Muscle of leg (tissue), 3 donors: ENCODE measurements at regions not wholly inside any gene's neighbourhood (a gene's known extent, or its start where the extent isn't known, plus 50 kb on each side); places are given as distances from the start of the nearest gene placed in this dataset.

ENCODE experiments used
- DNase-seq: peaks from one replicate; pipeline ENCODE4 v3.0.0; 2013
- H3K27ac ChIP-seq: one replicate; pipeline ENCODE4 v1.5.1; 2013; ENCODE audit warnings: mild to moderate bottlenecking, low read length, control low read depth
- H3K27me3 ChIP-seq: one replicate; pipeline ENCODE4 v1.6.1; 2013; ENCODE audit warnings: low read length; ENCODE audit not compliant: control insufficient read depth, insufficient read depth
- H3K36me3 ChIP-seq: one replicate; pipeline ENCODE4 v1.6.1; 2013; ENCODE audit warnings: low read length; ENCODE audit not compliant: control insufficient read depth, insufficient read depth
- H3K4me1 ChIP-seq: one replicate; pipeline ENCODE4 v1.6.1; 2013; ENCODE audit warnings: low read length; ENCODE audit not compliant: control insufficient read depth, insufficient read depth
- H3K4me3 ChIP-seq: one replicate; pipeline ENCODE4 v1.5.1; 2013; ENCODE audit warnings: low read length, control low read depth
- H3K9me3 ChIP-seq: replicated peaks from 2 replicates; pipeline ENCODE4 v1.6.1; 2013; ENCODE audit warnings: low read depth, low read length; ENCODE audit not compliant: control insufficient read depth
- WGBS: methylation state at CpG from one replicate; pipeline ENCODE4 v1.1.5; 2013; ENCODE audit warnings: missing lambda C conversion rate; ENCODE audit not compliant: insufficient coverage; 5-methylcytosine and 5-hydroxymethylcytosine counted together

DNA sequence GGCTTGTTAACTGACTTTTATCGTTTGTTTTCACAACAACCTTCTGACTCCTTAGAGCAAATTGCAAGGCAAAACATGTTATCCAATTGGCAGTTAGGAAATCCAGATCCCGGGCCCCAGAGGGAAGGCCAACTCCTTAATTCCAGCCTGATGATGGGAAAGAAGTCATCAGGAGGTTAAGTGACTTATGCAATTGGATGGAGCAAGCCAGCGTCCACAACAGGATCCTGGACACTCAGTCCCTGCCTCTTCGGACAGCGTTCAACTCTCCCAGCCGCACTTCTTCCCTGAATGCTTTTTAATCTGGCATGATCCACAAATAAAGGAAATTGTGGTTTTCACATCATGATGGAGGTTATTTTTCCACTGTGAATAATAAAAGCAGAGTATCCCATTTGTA, 310.1 kb downstream of the RAB28 start:
- peak; percentile 97 for DNase-seq
- no CpG with 5 or more reads among the region's 6 CpGs for WGBS
- H3K4me1 ChIP-seq = no peaks in the 10 kb centered on the region
- H3K36me3 ChIP-seq = no peaks in the 10 kb centered on the region
- H3K27ac ChIP-seq = peak overlapping the region; percentile 16
- H3K27me3 ChIP-seq = no peaks in the 10 kb centered on the region
- no peaks in the 10 kb centered on the region for H3K9me3 ChIP-seq
- no peak overlapping the region for H3K4me3 ChIP-seq

DNA sequence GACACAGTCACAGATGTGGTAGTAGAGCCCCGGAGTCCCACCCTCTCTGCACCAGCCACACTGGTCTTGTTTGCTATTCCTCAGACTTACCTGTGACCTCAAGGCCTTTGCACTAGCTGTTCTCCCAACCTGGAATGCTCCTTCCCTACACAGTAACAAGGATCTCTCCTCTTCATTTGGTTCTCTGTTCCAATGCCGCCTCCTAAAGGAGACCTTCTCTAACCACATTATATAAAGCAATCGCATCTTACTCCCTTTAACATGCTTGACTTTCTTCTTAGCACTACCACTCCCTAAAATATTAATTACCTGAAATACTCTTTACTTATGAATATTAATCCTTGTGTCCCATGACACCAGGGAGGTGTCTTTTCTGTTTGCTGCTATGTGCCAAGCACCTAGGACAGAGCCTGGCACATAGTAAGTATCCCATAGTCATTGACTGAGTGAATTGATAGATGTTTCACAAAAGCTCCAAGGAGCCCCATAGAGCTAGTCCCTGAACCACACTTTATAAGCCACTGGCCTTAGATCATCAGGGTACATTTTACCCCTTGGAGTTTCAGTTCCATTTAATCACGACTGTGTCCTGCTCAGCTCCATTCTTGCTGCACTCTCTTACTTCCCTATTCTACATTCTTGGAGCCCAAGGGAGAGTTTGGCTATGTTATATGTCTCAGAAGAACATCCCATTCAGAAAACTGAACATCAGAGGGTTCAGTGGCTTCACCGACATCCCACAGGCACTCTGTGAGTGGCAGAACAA, 312.7 kb downstream of the RAB28 start:
- H3K4me3 ChIP-seq = no peak overlapping the region
- H3K36me3 ChIP-seq = no peaks in the 10 kb centered on the region
- H3K27ac ChIP-seq = no peak overlapping the region
- WGBS = 100% methylated on average over 2 of the region's 5 CpGs
- no peaks in the 10 kb centered on the region for H3K27me3 ChIP-seq
- H3K4me1 ChIP-seq = no peaks in the 10 kb centered on the region
- no peaks in the 10 kb centered on the region for H3K9me3 ChIP-seq
- DNase-seq = no peak

DNA sequence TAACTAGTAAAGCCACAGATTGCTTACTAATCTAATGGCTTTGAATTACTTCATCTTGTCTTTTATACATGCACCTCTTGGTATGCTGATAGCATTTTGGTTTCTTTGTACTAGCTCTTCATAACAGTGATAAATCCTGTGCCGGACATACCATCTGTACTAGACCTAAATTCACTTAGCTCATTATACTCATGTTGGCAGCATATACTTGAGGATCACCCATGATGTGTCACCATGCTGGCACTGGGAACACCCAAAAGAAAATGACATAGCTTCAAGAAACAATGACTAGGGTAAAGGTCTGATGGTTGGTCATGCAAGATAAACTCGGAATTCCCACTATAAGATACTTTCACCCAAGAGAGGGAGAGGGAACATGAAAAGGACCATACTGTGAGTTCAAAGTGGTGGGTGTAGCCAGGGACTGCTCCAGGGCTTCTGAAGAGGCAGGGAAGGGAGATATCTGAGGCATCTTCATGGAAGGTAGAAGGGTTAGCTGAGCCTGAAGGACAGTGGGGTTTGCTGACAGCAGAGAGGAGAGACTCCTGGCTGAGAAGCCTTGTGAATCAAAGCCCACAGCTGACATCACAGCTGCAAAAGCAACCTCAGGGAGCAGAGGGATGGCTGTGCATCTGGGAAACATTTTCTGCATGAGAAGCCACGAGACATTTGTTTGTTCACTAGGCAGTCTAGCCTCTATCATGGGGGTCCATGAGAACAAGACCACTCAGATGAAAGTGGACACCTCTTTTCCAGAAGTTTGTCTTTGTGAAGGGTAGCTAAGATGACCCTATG, 314.2 kb downstream of the RAB28 start:
- H3K27me3 ChIP-seq = no peaks in the 10 kb centered on the region
- peak; percentile 70 for DNase-seq
- no peaks in the 10 kb centered on the region for H3K4me1 ChIP-seq
- no peaks in the 10 kb centered on the region for H3K36me3 ChIP-seq
- no peak overlapping the region for H3K4me3 ChIP-seq
- H3K27ac ChIP-seq = no peak overlapping the region
- H3K9me3 ChIP-seq = no peaks in the 10 kb centered on the region
- 25% methylated on average over 1 of the region's 3 CpGs for WGBS

DNA sequence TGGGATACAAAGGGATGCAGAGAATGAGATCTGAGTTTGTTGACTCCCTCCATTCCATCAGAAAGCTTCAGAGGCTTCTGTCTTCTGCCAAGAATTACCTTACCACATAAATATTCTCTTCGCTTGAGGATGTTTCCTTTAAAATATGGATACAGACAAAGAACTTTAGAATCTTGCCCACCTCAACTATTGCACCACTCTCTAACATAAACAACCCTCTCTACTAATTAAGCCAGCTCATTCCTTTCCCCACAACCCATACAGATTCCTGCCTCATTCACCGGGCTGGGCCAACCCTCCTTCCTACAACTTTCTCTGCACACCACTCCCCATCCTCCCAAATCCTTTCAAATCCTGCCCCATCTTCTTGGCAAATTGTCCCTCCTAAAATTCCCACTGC, 315.8 kb downstream of the RAB28 start:
- no peaks in the 10 kb centered on the region for H3K27me3 ChIP-seq
- no peaks in the 10 kb centered on the region for H3K4me1 ChIP-seq
- no peaks in the 10 kb centered on the region for H3K36me3 ChIP-seq
- DNase-seq = no peak
- WGBS = 38% methylated on average over 1 of the region's 2 CpGs
- H3K4me3 ChIP-seq = no peak overlapping the region
- no peak overlapping the region for H3K27ac ChIP-seq
- no peaks in the 10 kb centered on the region for H3K9me3 ChIP-seq

DNA sequence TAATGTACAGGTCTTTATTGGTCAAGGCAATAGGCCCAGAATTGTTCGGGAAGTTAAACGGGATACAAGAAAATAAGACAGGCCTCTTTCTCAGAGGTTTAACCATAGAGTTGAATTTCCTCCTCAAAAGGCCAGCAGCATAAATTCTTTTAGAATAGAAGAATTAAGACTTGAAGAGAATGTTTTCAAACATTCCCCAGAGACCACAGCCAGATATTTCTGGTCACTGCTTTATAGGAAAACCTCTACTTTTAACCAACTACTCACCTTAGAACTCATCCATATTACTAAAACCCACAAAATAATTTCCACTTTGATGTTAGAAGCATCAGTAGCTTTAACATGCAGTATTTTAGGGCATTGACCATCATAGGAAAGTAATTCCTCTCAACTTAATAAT, 317.9 kb downstream of the RAB28 start:
- Histone ChIP-seq H3K27ac (no peak overlapping the region), H3K27me3 (no peaks in the 10 kb centered on the region), H3K36me3 (no peaks in the 10 kb centered on the region), H3K4me1 (no peaks in the 10 kb centered on the region), H3K4me3 (no peak overlapping the region), H3K9me3 (no peaks in the 10 kb centered on the region)
- no CpG with 5 or more reads among the region's 2 CpGs for WGBS
- no peak for DNase-seq

DNA sequence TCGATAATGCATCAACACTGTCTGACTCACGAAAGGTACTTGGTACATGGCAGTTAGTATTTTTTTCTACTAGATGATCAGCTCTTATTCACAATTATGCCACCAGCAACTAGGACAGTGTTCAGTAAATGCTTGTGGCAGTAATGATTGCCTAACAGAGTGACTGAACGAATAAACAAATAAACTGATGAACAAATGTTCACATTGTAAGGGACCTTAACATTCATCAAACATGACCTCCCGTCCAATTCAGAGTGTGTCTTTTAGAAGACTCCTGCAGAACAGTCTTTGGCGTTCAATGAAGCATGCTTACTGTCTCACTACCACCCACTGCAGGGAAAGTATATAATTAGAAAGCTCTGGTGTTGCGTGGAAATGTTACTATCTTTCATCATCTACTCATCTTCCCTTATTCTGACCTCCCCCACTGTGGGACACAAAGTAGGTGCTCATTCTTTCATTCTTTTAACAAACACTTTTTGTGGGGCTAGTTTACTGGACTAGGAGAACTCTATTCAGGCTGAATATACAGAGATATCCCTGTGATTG, 319.3 kb downstream of the RAB28 start:
- no peak for DNase-seq
- no peaks in the 10 kb centered on the region for H3K9me3 ChIP-seq
- H3K36me3 ChIP-seq = no peaks in the 10 kb centered on the region
- no peaks in the 10 kb centered on the region for H3K4me1 ChIP-seq
- no CpG with 5 or more reads among the region's 6 CpGs for WGBS
- no peak overlapping the region for H3K4me3 ChIP-seq
- H3K27me3 ChIP-seq = no peaks in the 10 kb centered on the region
- no peak overlapping the region for H3K27ac ChIP-seq

DNA sequence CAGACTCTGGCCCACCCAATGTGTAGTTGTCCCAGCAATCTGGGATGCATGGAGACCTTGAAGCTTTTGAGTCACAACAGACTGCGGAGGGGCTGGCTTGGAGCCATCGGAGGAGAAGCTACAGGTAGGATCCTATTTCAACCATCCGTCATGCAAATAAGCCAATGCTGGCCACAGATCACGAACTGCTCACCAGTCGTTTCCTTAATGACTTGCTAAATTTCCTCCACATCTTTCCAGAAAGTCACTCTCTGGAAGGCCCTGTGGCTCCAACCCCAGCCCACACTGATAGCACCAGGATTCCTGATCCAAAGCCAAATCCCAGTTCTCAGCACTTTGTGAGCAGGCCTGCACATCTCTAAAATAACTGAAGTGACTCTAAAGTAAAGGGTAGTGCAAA, 321.3 kb downstream of the RAB28 start:
- Histone ChIP-seq H3K36me3 (no peaks in the 10 kb centered on the region), H3K9me3 (no peaks in the 10 kb centered on the region), H3K27me3 (no peaks in the 10 kb centered on the region), H3K27ac (no peak overlapping the region), H3K4me3 (no peak overlapping the region), H3K4me1 (no peaks in the 10 kb centered on the region)
- no peak for DNase-seq
- 27% methylated on average over 5 of the region's 5 CpGs for WGBS

DNA sequence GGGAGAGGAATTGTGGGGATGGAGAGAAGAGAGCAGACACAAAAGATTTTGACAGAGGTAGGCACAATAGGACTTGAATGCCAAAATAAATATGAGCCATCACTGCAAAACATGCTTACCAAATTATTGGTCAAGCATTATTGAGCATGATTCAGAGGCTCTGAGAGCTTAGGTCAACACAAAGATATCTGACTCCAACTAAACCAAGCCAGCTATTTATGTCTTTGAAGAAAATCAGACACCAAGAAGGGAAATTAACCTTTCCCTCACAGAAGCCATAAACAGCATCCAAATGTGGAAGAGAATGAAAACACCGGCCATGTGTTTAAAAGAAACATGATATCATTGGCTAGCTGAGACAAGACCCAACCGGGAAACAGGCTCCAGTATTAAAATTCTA, 323.2 kb downstream of the RAB28 start:
- Histone ChIP-seq H3K4me3 (no peak overlapping the region), H3K27ac (no peak overlapping the region), H3K9me3 (no peaks in the 10 kb centered on the region), H3K27me3 (no peaks in the 10 kb centered on the region), H3K36me3 (no peaks in the 10 kb centered on the region), H3K4me1 (no peaks in the 10 kb centered on the region)
- peak; percentile 13 for DNase-seq
- WGBS = no CpG with 5 or more reads among the region's 2 CpGs

DNA sequence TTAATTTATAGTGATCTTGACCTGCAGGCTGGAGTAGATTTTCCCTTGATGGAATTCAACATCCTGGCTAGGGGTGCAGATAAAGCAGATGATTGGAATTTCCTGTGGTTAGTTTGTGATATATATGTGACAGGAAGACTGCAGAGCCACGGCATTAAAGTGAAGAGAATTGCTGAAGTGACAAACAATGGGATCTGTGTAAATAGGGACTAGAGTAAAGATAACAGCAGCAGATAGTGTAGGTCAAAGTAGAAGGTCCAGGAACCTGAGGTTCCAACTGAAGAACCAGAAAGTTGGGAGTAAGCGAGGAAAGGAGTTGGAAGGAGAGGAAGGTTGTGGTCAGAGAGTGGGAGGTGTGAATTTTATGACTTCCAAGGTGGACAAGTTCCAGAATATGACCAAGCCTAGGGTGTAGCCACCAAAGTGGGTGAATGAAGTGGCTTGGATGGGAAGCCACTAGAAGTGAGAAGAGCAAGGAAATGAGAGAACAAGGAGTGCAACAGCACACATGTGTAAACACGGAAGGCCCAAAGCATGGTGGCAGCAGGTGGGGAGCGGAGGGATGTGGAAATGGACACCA, 325.0 kb downstream of the RAB28 start:
- no peak for DNase-seq
- Histone ChIP-seq H3K36me3 (no peaks in the 10 kb centered on the region), H3K4me3 (no peak overlapping the region), H3K4me1 (no peaks in the 10 kb centered on the region), H3K9me3 (no peaks in the 10 kb centered on the region), H3K27me3 (no peaks in the 10 kb centered on the region), H3K27ac (no peak overlapping the region)
- 65% methylated on average over 4 of the region's 4 CpGs for WGBS

DNA sequence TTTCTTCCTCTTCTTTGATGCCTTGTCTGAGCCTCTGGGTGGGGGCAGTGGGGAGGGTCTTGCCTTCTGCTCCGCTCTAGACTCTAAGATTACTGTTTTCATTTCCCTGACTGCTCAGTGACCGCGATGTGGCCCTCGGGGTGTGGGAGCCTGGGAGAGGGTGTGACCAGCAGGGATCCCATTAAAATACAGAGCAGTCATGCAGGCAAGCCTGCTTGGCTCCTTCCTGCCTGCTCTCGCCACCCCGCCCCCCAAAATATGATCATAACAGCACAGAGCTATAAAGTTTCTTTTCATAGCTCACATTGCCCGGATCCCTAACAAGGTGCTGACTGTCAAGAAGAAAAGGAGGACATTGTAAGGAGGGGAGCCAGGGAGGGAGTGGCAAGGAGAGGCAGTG, 332.9 kb downstream of the RAB28 start:
- Histone ChIP-seq H3K9me3 (no peaks in the 10 kb centered on the region), H3K4me1 (no peaks in the 10 kb centered on the region), H3K4me3 (no peak overlapping the region), H3K27ac (no peak overlapping the region), H3K36me3 (no peaks in the 10 kb centered on the region), H3K27me3 (no peaks in the 10 kb centered on the region)
- DNase-seq = no peak
- no CpG with 5 or more reads among the region's 7 CpGs for WGBS
